ENCODE measurements at regions not wholly inside any gene's neighbourhood (a gene's known extent, or its start where the extent isn't known, plus 50 kb on each side); places are given as distances from the start of the nearest gene placed in this dataset.

DNA sequence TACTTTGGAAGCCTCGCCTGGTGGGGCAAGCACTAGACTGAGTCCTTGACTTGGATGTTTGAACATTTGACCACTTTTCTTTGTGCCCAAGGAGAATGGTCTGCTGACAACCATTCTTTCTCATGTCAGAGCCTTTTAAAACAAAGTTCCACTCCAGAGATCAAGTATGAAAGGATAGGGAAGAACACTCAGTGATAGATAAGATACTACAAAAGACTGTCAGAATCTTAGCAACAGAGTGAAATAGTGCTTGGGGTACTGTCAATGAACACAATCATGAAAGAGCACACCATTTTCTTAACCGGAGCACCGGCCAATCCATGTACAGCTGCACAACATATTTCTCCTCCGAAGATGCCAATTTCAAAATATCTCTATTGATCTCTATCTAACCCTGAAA, 82.8 kb upstream of the ADO start:
- Histone ChIP-seq H3K27me3 (ENCODE audit: insufficient read depth, low read length) (peaks cover 72% of the 10 kb centered on the region), H2AFZ (ENCODE audit: low read length, unreplicated experiment) (no peak overlapping the region), H3K79me2 (ENCODE audit: control insufficient read depth, insufficient read depth, low read length, unreplicated experiment) (no peaks in the 10 kb centered on the region), H3K4me3 (ENCODE audit: low read depth, low read length) (no peak overlapping the region), H3K36me3 (ENCODE audit: insufficient read depth, low read length) (no peaks in the 10 kb centered on the region), H3K27ac (ENCODE audit: low read depth, low read length) (no peak overlapping the region), H3K4me1 (ENCODE audit: control insufficient read depth, insufficient read depth, low read length, unreplicated experiment) (no peaks in the 10 kb centered on the region)

DNA sequence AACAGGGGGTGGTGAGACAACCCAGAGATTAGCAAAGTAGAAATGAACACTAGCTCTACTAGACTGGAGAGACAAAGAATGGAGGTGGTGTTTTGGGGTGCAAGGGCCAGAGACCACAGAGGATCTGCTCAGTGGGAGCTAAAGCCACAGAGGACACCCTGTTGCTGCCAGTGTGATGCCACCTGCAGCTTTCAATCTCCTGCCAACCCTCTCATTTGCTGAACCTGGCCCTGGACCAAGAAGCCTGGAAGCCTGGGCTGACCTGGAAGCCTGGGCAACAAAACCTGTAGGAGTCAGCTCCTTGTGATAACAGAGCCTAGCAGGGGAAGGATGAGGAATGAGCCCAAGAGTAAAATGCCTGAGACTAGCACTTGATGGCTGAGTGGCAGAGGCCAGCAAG, 81.1 kb upstream of the ADO start:
- Histone ChIP-seq H3K79me2 (ENCODE audit: control insufficient read depth, insufficient read depth, low read length, unreplicated experiment) (no peaks in the 10 kb centered on the region), H3K27ac (ENCODE audit: low read depth, low read length) (no peak overlapping the region), H3K4me1 (ENCODE audit: control insufficient read depth, insufficient read depth, low read length, unreplicated experiment) (no peaks in the 10 kb centered on the region), H3K36me3 (ENCODE audit: insufficient read depth, low read length) (no peaks in the 10 kb centered on the region), H3K4me3 (ENCODE audit: low read depth, low read length) (no peak overlapping the region), H3K27me3 (ENCODE audit: insufficient read depth, low read length) (peaks cover 73% of the 10 kb centered on the region), H2AFZ (ENCODE audit: low read length, unreplicated experiment) (no peak overlapping the region)

DNA sequence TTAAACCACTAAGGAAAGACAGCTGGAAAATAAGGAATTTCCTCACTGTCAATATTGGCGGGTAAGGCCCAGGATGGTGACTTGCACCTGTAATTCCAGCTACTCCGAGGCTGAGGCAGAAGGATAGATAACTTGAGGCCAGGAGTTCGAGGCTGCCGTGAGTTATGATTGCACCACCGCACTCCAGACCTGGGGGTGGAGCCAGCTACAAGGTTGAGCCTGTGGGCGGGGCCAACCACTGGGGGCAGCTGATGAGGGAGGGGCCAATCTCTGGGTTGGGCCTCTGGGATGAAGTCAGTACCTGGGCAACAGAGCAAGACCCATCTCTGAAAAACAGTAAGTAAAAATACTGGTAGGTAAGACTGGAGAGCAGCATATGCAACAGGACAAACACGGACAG, 80.1 kb upstream of the ADO start:
- H3K27ac ChIP-seq (ENCODE audit: low read depth, low read length): no peak overlapping the region
- no peak overlapping the region for H2AFZ ChIP-seq (ENCODE audit: low read length, unreplicated experiment)
- no peaks in the 10 kb centered on the region for H3K36me3 ChIP-seq (ENCODE audit: insufficient read depth, low read length)
- no peak overlapping the region for H3K4me3 ChIP-seq (ENCODE audit: low read depth, low read length)
- H3K27me3 ChIP-seq (ENCODE audit: insufficient read depth, low read length): peaks cover 63% of the 10 kb centered on the region
- no peaks in the 10 kb centered on the region for H3K79me2 ChIP-seq (ENCODE audit: control insufficient read depth, insufficient read depth, low read length, unreplicated experiment)
- H3K4me1 ChIP-seq (ENCODE audit: control insufficient read depth, insufficient read depth, low read length, unreplicated experiment): no peaks in the 10 kb centered on the region

DNA sequence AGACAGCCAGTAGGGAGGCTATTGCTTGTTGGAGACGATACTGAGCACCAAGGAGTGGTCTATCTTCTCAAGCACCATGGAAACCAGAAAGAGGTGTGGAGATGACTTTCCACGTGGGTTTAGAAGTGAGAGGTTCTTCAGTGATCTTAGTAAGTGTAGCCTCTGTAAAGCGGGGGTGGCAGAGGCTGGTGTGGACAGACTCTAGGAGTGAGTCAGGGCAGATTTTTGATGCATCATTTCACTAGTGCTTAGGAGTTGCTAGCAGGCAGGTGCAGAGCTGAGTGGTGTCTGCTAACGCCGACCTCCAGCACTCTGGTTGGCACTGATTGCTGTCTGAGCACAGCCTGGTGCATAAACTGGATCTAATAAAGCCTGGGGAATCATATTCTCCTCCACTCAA, 78.4 kb upstream of the ADO start:
- H3K27me3 ChIP-seq (ENCODE audit: insufficient read depth, low read length): peaks cover 54% of the 10 kb centered on the region
- H3K36me3 ChIP-seq (ENCODE audit: insufficient read depth, low read length): no peaks in the 10 kb centered on the region
- no peaks in the 10 kb centered on the region for H3K4me1 ChIP-seq (ENCODE audit: control insufficient read depth, insufficient read depth, low read length, unreplicated experiment)
- no peak overlapping the region for H2AFZ ChIP-seq (ENCODE audit: low read length, unreplicated experiment)
- no peak overlapping the region for H3K27ac ChIP-seq (ENCODE audit: low read depth, low read length)
- no peak overlapping the region for H3K4me3 ChIP-seq (ENCODE audit: low read depth, low read length)
- no peaks in the 10 kb centered on the region for H3K79me2 ChIP-seq (ENCODE audit: control insufficient read depth, insufficient read depth, low read length, unreplicated experiment)

DNA sequence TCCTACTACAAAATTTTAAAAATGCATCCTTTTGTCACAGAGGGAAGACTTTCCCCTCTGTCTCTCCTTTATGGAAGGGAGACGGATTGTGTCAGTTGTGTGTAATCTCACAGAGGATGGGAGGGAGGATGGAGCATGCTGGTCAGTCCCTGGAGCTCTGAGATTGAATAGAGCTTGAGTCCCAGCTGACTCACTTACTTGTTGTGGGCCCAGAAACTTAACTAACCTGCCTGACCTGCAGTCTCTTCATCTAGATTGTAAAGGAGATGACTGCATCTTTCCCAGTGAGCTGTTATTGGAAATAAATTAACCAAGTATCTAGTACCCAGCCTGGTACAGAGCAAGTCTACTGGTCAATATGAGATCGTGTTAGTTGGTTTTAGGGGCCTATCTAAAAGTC, 77.9 kb upstream of the ADO start:
- Histone ChIP-seq H3K27ac (ENCODE audit: low read depth, low read length) (no peak overlapping the region), H3K4me3 (ENCODE audit: low read depth, low read length) (no peak overlapping the region), H3K4me1 (ENCODE audit: control insufficient read depth, insufficient read depth, low read length, unreplicated experiment) (no peaks in the 10 kb centered on the region), H3K36me3 (ENCODE audit: insufficient read depth, low read length) (no peaks in the 10 kb centered on the region), H3K27me3 (ENCODE audit: insufficient read depth, low read length) (peaks cover 53% of the 10 kb centered on the region), H2AFZ (ENCODE audit: low read length, unreplicated experiment) (no peak overlapping the region), H3K79me2 (ENCODE audit: control insufficient read depth, insufficient read depth, low read length, unreplicated experiment) (no peaks in the 10 kb centered on the region)

DNA sequence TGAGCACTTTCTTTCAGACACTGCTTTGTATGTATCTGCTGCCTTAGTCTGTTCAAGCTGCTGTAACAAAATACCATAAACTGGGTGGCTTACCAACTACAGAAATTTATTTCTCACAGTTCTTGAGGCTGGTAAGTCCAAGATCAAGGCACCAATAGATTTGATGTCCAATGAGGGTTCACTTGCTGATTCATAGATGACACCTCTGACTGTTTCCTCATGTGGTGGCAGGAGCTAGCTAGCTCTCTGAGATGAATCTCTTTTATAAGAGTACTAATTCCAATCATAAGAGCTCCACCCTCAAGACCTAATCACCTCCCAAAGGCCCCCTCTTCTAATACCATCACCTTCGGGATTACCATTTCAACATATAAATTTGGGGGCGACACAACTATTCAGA, 76.6 kb upstream of the ADO start:
- H2AFZ ChIP-seq (ENCODE audit: low read length, unreplicated experiment): no peak overlapping the region
- peaks cover 3% of the 10 kb centered on the region for H3K4me1 ChIP-seq (ENCODE audit: control insufficient read depth, insufficient read depth, low read length, unreplicated experiment)
- H3K36me3 ChIP-seq (ENCODE audit: insufficient read depth, low read length): no peaks in the 10 kb centered on the region
- H3K79me2 ChIP-seq (ENCODE audit: control insufficient read depth, insufficient read depth, low read length, unreplicated experiment): no peaks in the 10 kb centered on the region
- peaks cover 48% of the 10 kb centered on the region for H3K27me3 ChIP-seq (ENCODE audit: insufficient read depth, low read length)
- H3K4me3 ChIP-seq (ENCODE audit: low read depth, low read length): no peak overlapping the region
- H3K27ac ChIP-seq (ENCODE audit: low read depth, low read length): no peak overlapping the region

DNA sequence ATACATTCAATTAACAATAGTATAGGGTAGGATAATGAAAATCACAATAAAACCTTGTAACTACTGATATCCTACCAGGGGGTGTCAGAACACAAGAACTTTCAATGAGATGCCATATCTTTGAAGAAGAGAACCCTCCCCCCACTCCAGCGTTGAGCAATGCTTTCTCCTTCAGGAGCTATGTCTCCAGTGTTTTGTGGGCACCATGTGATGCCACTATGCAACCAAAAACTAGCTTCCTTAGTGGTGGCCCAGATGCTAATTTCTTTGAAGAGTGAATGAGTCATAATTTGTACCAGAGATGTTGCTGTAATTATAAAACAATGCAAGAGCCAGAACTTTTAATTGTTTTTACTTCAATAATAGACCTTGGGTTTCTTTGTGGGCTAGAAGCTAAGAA, 76.0 kb upstream of the ADO start:
- Histone ChIP-seq H3K79me2 (ENCODE audit: control insufficient read depth, insufficient read depth, low read length, unreplicated experiment) (no peaks in the 10 kb centered on the region), H3K4me1 (ENCODE audit: control insufficient read depth, insufficient read depth, low read length, unreplicated experiment) (peaks cover 4% of the 10 kb centered on the region), H3K36me3 (ENCODE audit: insufficient read depth, low read length) (no peaks in the 10 kb centered on the region), H3K27me3 (ENCODE audit: insufficient read depth, low read length) (peaks cover 43% of the 10 kb centered on the region), H3K4me3 (ENCODE audit: low read depth, low read length) (no peak overlapping the region), H2AFZ (ENCODE audit: low read length, unreplicated experiment) (no peak overlapping the region), H3K27ac (ENCODE audit: low read depth, low read length) (no peak overlapping the region)

DNA sequence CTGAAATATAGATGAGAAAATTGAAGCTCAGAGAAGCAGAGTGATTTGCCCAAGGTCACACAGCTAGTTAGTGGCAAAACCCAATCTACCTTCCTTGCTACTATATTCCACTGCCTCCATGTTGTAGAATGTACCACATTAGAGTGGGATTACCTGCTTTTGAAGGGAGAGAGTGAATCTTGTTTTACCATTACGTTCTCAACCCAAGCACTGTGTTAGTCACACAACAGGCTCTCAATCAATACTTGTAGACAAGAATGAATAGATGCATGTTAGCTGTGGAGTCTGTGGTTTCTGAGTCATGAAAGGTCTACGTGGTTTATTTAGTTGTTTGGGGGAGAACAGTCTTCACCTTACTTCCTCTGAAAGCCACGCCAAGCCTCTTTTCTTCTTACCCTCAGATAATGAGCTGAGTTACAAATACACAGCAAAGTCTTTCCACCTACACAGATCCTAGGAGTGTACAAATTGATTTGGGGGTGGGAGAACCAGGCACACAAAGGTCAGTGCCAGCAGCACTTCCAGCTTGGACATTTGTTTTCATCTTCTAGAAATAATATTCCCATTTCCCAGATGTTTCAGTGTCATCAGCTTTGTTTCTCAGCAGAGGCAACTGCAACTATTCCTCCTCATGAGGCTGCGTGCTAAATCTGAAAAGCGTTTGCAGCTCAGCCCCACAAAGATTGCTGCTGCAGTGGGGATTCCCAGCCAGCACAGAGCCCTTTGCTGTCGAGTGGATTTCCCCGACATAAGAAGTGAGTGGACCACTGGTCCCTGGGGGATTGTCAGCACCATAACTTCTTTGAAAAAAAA, 71.5 kb upstream of the ADO start:
- Histone ChIP-seq H3K27ac (ENCODE audit: low read depth, low read length) (no peak overlapping the region), H2AFZ (ENCODE audit: low read length, unreplicated experiment) (no peak overlapping the region), H3K36me3 (ENCODE audit: insufficient read depth, low read length) (no peaks in the 10 kb centered on the region), H3K79me2 (ENCODE audit: control insufficient read depth, insufficient read depth, low read length, unreplicated experiment) (no peaks in the 10 kb centered on the region), H3K4me3 (ENCODE audit: low read depth, low read length) (no peak overlapping the region), H3K4me1 (ENCODE audit: control insufficient read depth, insufficient read depth, low read length, unreplicated experiment) (peaks cover 20% of the 10 kb centered on the region), H3K27me3 (ENCODE audit: insufficient read depth, low read length) (peaks cover 21% of the 10 kb centered on the region)

DNA sequence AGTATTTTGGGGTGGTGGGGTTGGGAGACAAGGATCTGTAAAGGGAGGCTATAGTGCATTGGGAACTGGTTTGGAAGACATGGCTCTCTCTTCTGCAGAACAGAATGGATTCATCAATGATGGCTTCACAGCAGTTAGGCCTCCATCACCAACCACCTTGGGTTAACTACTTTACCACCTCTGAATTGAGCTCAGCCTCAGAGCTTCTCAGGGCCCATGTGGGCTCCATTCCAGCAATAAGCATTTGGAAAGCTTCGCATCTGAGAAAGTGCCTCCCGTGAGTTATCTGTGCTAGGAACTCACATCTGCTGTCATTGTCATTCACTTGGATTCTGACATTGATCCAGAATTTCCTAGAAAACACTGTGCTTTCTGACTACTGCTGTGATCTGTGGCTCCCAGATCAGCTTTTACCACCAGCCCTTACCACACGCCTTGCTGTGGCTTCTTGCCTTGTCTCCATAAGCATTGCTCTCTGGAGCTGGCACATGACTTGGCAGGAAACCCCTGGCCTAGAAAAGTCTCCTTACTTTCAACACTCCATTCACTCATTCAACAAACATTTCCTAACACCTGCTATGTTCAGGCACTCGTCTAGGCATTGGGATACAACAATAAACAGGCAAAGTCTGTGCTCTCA, 70.7 kb upstream of the ADO start:
- Histone ChIP-seq H3K36me3 (ENCODE audit: insufficient read depth, low read length) (no peaks in the 10 kb centered on the region), H3K4me3 (ENCODE audit: low read depth, low read length) (no peak overlapping the region), H3K4me1 (ENCODE audit: control insufficient read depth, insufficient read depth, low read length, unreplicated experiment) (peaks cover 26% of the 10 kb centered on the region), H3K27me3 (ENCODE audit: insufficient read depth, low read length) (peaks cover 18% of the 10 kb centered on the region), H3K27ac (ENCODE audit: low read depth, low read length) (no peak overlapping the region), H3K79me2 (ENCODE audit: control insufficient read depth, insufficient read depth, low read length, unreplicated experiment) (no peaks in the 10 kb centered on the region), H2AFZ (ENCODE audit: low read length, unreplicated experiment) (no peak overlapping the region)

DNA sequence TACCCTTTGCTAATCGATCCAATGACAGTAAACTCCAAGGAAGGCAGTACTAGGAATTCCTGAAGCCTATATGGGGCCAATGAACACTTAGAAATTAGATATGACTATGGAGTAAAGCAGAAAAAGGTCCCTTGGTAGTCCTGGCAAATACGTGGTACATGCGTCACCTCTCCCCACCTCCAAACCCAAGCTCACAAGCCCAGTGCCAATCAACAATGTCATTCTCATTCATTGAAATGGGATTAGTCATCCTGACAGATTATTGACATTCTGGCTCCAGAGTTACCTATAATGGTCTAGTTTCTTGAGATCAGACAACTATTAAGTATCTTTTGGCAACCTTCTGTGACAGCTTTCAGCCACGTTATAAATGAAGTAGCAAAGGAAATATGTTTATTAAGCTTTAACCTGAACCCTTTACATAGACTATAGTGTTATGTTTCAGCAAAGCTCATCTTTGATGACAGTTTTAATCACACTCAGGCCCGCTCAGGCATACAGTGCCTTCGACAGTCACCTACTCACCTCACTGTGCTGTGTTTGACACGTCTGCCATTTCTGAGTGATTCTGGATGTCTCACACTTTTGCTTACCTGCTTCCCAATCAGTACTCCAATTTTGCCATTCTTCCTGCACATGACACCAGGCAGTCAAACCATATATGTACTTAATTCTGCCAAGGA, 69.6 kb upstream of the ADO start:
- H3K79me2 ChIP-seq (ENCODE audit: control insufficient read depth, insufficient read depth, low read length, unreplicated experiment): no peaks in the 10 kb centered on the region
- H3K4me1 ChIP-seq (ENCODE audit: control insufficient read depth, insufficient read depth, low read length, unreplicated experiment): peaks cover 33% of the 10 kb centered on the region
- H3K36me3 ChIP-seq (ENCODE audit: insufficient read depth, low read length): no peaks in the 10 kb centered on the region
- no peak overlapping the region for H2AFZ ChIP-seq (ENCODE audit: low read length, unreplicated experiment)
- H3K27ac ChIP-seq (ENCODE audit: low read depth, low read length): no peak overlapping the region
- no peak overlapping the region for H3K4me3 ChIP-seq (ENCODE audit: low read depth, low read length)
- peaks cover 18% of the 10 kb centered on the region for H3K27me3 ChIP-seq (ENCODE audit: insufficient read depth, low read length)

All from ACC112 (cell line).